ENCODE measurements at regions not wholly inside any gene's neighbourhood (a gene's known extent, or its start where the extent isn't known, plus 50 kb on each side); places are given as distances from the start of the nearest gene placed in this dataset.

DNA sequence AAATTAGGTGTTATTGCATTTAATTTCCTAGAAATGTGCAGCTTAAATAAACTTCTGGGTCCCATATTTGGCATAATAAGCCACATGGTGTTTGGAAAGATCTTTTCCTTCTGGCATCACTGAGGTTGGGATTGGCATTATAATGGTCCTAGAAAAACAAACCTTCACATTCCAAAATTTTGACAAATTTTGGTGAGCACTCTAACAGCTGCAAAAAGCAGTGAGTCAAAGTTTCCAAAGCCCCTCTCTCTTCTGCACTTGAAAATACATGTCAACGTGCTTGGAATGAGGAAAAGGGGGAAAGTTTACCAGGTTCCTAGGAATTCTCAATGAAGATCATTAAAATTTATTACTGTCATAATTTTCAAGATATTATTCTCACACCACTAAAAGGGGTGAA lies 77.8 kb upstream of the STK17B start:
- no peak for DNase-seq (ENCODE audit: low read depth in 2 of 2)

DNA sequence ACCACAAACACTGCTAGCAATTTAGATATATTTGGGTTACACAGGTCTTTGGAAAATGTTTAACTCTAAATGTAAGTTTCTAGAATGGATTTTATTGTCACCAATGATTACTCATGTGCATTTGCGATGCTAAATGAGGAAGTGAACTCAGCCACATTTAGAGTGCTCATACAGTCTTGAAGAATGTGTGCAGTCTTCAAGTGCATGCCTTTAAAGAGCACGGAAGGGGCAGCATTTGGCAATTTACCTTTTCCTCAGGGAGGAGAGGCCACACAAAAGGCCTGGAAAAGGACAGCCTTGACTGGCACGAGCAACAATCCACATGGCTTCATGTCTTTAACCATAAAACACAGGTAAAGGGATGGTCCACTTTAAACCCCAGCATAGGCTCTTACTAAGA lies 78.5 kb upstream of the STK17B start:
- DNase-seq (ENCODE audit: low read depth in 2 of 2) = no peak

DNA sequence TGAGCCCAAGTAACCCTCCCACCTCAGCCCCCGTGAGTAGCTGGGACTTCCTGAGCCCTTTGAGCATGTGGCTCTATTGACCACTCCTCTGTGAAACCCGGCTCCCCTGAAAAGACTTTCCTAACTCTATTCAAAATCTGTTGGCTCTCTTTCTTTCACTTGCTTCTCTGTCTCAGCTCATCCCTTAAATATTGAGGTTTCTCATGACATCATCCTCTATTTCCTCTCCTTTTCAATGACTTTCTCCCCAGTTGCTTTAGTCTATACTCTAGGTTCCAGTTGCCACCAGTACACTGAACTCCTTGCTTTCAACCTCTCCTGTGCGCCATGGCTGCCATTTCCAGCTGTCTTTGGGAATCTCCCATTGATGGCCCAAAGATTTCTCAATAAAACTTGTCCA lies 79.8 kb upstream of the STK17B start:
- no peak for DNase-seq (ENCODE audit: low read depth in 2 of 2)

DNA sequence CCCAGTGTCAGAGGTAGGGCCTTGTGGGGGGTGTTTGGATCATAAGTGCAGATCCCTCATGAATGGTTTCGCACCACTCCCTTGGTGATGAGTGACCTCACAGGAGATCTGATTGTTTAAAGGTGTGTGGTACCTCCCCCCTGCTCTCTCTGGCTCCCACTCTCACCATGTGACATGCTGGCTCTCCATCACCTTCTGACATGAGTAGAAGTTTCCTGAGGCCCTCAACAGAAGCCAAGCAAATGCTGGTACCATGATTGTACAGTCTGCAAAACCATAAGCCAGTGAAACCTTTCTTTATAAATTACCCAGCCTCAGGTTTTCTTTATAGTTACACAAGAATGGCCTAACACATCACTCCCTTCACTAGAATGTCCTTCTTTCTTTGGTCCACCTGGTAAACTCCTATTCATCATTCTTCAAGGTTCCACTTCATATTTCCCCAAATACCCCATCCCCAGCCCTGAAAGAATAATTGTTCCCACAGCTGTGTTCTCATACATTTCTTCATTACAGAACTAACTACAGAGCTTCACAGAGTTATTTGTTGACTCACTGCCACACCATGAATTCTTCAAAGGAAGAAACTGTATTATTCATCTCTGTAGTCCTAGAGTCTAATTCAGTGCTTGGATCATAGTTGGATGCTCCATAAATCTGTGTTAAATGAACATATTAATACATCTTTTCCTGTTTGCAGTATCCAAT lies 81.2 kb upstream of the STK17B start:
- DNase-seq (ENCODE audit: low read depth in 2 of 2) = no peak

DNA sequence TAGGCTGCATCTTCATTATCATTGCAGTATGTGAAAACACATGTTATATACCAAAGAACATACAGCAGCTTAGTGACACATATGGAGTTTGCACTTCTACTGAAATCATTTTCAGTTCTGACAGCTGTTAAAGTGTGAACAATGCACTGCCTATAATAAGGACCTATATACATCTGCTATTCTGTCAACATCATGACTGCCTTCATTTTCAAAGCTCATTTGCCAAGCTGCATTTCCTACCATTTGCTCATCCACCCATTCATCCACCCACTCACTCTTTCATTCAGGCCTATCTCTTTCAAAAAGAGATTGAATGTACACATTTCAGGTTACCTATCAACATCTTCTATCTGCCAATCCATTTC lies 81.7 kb upstream of the STK17B start:
- DNase-seq (ENCODE audit: low read depth in 2 of 2) = no peak

DNA sequence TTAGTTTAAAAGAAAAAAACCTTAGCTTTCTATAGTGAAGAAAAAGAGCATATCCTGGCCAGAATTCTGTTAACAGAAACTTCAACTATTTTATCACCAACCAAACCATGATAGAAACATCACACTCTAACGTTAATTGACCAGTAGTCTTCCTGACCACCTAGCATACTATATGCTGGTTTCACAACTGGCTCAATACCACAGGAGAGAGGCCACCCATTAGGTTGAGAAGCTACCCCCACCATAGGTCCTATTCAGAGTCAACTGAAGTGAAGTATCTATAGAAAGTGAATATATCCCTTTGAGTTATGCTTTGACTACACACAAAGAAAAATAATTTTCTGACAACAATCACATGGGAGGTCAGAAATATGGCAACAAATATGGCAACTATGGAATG lies 85.2 kb upstream of the STK17B start:
- no peak for DNase-seq (ENCODE audit: low read depth in 2 of 2)

DNA sequence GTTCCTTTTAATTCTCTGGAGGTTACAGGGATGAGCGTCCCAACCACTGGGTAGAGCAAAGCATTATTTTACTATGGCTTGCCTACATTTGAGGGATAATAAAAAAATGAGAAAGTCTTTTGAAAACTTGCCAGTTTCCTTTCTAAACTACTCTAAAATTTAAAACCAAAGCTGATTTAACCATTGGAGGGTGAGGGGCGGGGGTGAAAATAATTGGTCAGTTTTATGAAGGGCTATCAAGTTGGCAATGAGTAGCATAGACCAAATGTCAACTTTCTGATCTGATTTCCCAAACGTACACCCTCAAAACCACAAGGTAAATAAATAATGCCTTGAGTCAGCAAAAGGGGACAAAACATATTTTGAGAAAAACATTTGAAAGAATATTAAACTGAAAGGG lies 85.7 kb upstream of the STK17B start:
- no peak for DNase-seq (ENCODE audit: low read depth in 2 of 2)

DNA sequence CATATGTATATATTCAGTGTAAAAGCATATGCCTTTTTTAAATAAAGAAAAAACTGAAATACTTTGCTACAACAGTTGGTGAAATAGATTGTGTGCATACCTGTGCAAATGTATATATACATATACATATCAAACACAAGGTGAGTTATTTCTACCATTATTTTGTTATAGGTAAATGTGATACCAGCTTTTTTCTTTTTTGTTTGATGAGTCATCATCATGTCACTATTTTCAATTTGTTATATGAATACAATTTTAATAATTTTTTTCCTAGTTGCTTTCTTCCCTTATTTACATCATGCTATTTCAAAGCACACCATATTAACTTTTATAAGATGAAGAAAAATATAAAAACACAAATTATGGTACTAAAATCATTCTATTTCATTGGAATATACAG lies 87.0 kb upstream of the STK17B start:
- DNase-seq (ENCODE audit: low read depth in 2 of 2) = no peak

DNA sequence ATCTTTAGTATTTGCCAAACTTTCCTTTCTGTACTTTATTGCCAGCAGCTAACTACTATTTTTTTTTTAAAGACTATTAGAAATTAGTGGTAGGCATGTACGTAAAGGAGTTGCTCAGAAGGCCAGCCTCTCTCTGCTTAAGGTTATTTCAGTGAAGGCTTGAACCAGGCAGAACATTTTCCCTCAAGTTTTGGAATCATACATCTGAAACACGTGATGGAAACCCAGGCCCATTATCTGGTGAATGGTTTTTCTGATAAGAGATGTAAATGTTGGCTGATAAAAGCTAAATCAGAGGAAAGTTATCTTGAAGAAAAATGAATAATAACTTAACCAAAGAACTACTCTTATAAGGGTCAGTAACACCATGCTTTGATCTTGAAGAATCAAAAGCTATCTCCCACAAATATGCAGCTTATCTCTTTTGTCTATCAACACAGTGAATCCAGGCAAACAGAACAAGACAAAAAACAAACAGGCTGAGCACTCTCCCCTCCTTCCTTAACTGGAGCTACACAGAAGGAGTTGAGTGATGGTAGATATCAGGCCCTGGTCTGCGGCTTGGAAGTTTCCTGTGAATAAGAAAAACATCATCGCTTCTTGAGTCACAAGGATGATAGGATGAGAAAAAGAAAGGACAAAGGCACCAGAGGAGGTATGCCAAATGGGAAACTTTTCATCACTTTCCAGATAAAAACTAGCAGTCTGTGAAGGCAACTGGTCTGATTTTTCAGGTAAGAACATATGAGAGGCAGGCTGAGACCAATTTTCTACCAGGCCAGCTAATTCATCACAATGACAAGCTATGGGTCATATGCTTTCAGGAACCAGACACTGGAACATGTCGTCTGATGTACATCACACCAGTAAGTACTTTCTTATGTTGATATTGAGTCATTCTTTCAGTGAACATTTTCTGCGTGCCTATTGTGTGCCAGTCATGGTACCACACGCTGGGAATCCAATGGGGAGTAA lies 88.4 kb upstream of the STK17B start:
- DNase-seq (ENCODE audit: low read depth in 2 of 2) = peak in 1 of 2 donors; percentile 40

DNA sequence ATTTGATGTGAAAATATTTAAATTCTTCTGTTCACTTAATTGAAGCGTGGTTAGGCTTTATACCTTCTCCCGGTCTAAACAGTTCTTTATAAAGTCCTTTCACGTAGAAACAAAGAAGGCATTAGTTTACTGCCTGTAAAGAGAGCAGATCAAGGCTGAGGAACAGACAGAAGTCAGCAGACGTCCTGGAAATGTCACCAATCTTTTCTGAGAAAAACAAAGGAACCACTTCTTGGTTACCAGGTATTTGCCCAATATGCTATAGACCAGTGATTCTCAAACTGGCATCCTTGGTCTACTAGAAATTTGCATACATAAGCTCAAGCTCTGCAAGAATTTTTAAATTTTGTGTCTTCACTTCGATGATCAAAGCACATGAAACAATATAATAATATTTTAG lies 89.2 kb upstream of the STK17B start:
- DNase-seq (ENCODE audit: low read depth in 2 of 2) = no peak

DNA sequence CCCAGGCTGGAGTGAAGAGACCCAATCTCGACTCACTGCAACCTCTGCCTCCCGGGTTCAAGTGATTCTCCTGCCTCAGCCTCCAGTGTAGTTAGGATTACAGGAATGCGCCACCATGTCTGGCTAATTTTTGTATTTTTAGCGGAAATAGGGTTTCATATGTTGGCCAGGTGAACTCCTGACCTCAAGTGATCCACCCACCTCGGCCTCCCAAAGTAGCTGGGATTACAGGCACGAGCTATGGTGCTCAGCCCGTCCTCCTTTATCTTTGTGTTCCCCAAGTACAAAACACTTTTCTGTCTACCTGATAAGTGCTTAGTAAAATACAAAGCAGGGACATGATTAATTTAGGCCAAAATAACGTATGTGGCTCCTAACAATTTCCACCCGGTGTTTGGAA lies 91.2 kb upstream of the STK17B start:
- no peak for DNase-seq (ENCODE audit: low read depth in 2 of 2)

DNA sequence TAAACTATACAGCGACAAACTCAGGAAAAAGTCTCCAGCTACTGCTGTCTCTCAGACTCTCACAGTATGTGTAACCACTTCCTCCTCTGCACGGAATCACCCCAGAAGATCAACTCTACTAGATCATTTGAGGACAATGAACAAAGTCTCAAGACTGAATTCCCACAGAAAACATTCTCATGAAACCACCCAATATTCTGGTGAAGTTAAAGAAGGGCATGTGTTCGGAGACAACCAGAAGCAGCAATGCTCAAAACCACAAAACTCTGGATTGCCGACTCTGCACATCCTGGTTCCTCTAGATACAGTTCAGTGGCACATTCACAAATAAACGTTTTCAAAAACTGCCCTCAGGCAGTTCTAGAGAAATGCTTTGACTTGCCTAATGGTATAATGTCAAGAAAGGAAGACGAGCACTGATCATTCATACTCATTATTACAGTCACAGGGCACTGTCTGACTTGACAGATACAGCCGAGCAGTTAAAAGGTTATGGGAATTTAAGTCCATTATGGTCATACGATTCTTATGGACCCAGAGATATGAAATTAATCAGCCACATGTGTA lies 91.9 kb upstream of the STK17B start:
- no peak for DNase-seq (ENCODE audit: low read depth in 2 of 2)

DNA sequence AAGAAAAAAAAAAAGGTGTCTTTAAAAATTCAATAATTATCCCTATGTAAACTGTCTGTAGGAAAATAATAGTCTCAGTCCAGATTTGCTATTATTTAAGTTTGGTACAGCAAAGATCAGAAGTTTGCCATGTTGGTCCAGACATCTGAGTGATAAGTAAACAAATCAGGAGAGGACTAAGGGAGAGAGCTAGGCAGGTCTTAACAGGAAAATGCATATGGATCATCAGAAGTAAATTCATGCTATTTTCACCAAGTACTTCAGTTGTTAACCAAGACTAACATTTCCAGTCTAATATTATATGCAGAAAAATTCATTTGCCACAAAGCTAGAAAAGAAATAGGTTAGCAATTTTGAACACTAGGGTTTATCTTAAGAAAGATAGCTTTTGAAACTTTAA lies 95.0 kb upstream of the STK17B start:
- DNase-seq (ENCODE audit: low read depth in 2 of 2) = no peak

DNA sequence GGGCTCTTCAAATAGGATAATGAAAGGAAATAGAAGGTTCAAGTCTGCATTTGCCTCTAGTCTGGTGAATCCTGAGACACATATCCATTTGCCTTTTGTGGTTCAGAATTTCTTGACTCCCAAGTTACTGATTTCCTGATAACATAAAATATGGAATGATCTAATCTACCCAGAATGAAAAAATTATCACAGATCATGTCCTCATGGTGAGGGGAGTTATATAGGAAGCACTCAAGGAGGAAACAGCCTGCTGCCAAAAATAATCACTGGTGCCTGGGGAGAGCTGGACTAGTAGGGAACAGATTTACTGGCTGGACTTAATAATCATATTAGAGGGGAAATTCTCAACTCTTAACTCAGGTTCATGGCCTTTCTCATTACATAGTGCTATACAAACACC lies 95.5 kb upstream of the STK17B start:
- no peak for DNase-seq (ENCODE audit: low read depth in 2 of 2)

DNA sequence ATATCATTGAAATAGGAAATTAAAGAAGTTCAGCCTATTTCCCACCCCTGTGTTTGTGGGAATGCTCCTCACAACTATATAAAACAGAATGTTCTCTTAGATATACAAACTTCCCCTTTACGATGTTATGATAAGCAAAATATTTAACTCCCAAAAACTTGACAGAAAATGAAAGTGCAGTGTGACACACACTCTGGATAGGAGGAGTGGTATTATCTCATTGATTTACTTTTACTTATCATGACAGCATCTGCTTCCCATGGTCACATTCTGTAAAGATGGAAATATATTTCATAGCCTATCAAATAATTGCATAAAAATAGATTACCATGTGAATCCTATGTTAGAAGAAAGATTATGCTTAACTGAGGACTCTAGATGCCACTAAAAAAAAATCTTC lies 96.6 kb upstream of the STK17B start:
- no peak for DNase-seq (ENCODE audit: low read depth in 2 of 2)

DNA sequence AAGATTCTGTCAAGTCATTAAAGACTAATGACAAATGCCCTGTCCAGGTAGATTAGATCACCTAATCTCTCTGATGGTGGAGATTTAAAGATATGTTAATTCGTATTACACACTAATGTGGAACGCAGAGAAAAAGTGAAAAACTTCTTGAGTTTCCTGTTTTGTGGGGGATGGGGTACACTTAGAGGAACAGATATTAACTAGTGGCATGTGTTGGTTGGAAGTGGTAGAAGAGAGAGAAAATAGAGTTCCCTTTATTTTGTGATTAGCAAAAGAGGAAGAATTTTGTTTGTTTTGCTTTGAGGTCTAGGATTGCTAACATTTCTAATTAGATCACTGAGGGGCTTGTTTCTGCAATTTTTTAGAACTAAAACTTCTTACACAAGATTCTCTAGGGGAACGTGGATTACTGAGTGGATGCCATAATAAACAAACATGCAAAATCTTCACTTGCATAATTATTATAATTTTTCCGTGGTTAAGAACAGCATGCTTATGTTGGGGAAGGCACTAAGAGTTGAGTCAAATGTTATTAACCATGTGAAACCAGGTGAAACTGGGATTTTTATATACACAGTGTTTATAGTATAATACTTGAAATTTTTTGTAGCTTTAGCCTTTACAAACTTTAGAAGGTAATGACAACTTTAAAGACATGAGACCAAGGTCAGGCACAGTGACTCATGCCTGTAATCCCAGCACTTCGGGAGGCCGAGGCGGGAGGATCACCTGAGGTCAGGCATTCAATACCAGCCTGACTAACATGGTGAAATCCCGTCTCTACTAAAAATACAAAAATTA lies 97.4 kb upstream of the STK17B start:
- DNase-seq (ENCODE audit: low read depth in 2 of 2) = no peak

DNA sequence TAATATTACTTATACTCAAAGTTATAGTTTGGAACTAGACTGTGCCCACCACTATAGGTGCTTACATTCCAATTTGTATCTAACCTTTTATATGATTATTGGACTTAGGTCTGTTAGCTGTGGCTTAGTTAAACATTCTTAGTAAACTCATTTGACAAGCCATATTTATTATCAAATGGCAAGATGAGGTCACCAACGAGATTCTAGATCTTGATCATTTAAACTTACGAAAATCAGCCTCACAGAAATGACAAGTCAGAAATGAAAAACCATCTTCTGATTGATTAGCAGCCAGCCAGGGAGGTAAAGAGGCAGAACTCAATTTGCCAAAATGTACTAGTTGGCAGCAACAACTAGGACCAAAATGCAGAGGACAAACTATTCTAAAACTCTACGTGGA lies 100.4 kb upstream of the STK17B start:
- no peak for DNase-seq (ENCODE audit: low read depth in 2 of 2)

DNA sequence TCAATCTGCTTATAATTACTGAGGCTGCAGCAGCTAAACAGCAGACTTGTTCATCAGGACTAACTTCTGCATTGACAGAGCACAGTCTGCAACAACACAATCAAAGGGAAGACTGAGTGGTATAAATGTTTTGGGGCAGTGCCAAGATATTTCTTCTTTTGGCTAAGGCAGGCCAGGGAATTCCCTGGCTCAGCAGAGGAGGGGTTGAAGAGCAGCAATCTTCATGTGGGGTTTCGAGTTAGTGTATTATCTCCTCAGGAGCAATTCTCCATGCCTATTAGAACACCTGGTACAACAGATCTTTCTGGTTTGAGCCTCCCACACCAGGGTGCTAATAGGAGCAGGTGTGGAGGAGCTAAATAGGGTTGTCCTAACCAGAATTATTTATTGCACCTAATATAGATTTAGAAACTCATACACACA lies 103.0 kb upstream of the STK17B start:
- DNase-seq (ENCODE audit: low read depth in 2 of 2) = no peak

DNA sequence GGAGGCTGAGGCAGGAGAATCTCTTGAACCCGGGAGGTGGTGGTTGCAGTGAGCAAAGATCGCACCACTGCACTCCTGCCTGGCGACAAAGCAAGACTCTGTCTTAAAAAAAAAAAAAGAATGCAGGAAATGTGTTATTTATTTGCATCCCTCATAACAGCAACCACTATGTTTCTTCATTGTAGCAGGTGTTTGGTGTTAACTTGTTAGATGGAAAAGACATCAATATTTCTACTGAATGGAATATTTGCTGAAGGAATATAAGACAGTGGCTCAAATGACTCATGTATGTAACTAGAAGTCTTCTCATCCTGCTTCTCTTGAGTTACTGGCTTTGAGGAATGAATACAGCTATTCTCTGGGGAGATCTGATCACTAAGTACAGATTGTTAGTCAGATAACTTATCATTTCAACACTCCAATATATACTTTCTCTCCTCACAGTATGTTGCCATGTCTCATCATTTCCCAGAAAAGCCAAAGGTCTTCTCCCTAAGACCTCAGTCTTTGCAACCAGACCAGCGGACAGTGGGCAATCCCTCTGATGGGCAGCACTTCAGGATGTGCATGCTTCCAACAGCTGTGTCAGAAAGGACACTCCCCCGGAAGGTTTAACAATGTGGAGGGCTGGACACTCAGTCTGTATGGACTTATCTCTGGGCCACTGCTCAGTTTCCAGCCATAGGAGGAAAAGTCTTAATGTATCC lies 104.4 kb upstream of the STK17B start:
- no peak for DNase-seq (ENCODE audit: low read depth in 2 of 2)

DNA sequence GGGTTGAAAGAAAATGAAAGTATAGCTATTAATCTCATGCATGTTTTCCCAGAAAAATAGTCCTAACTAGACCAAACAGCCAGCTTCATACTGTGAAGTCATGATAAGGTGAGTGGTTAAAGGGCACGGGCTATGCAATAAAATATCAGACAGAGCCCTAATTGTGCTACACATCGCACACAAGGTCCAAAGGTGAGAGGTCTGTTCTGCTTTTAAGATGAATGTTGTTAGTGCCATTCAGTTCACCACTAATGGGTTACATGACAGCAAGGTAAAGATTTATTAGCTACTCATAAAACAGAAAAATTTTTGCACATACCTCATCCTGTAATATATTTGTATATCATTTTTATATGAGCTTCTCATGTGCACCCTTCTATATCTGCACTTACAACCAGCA lies 105.0 kb upstream of the STK17B start:
- DNase-seq (ENCODE audit: low read depth in 2 of 2) = no peak

DNA sequence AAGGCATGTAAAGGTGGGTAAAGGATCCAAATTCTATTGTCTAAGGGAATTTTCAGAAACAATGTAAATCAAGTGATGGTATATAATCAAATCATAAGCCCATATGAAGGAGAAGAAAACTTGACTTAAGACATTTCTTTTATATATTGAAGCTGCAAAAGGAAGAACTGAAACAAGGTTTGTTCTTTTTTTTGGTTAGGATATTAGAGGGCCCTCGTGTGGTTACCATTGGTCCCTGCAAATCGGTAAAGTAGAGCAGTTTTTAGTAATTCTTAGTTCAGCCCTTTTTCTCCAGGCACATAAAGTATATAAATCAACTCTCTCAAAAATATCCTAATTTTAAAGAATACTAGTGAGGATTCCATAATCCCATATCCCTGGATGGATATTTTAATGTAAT lies 105.6 kb upstream of the STK17B start:
- no peak for DNase-seq (ENCODE audit: low read depth in 2 of 2)

Data from stimulated activated CD4-positive, alpha-beta T cell treated with anti-CD3 and anti-CD28 coated beads, Interleukin-4, amount 100 ng/mL, for 48 hours (primary cell).